ENCODE measurements at regions not wholly inside any gene's neighbourhood (a gene's known extent, or its start where the extent isn't known, plus 50 kb on each side); places are given as distances from the start of the nearest gene placed in this dataset.

GRCh38 chr1:5464366-5464765 lies 527.9 kb downstream of the NPHP4 start:
- no peak overlapping the region for H3K27ac Mint-ChIP-seq
- H3K36me3 Mint-ChIP-seq: no peaks in the 10 kb centered on the region

DNA sequence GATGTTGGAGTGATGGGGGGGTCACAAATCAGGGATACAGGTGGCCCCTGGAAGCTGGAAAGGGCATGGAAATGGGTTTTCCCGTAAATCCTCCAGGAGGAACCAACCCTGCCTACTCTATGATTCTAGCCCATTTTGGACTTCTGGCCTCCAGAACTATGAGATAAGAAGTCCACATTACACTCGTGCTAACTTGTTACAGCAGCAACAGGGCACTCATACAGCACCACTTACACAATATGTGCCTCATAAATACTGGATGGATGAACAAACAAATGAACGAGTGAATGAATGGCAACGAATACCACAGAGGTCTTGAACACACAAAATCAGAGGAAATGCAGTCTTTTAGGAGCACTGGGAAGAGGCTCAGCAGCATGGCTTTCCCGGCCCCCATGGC lies 531.3 kb downstream of the NPHP4 start:
- H3K4me1 Mint-ChIP-seq: no peaks in the 10 kb centered on the region
- H3K27ac Mint-ChIP-seq: no peak overlapping the region
- no peak overlapping the region for H3K4me3 Mint-ChIP-seq
- no peak for ATAC-seq (replicated peaks)
- H3K27me3 Mint-ChIP-seq: peaks cover 0 to 13% of the 10 kb centered on the region in 2 donors
- no peaks in the 10 kb centered on the region for H3K36me3 Mint-ChIP-seq
- H3K9me3 Mint-ChIP-seq: peaks cover 8 to 9% of the 10 kb centered on the region in 2 donors
- no peak for DNase-seq

More at GRCh38 chr1:5464366-5464765, 527.9 kb downstream of the NPHP4 start:
- no peak for ATAC-seq (replicated peaks)
- no peak overlapping the region for H3K4me3 Mint-ChIP-seq
- peaks cover 0 to 4% of the 10 kb centered on the region in 2 donors for H3K27me3 Mint-ChIP-seq
- no peaks in the 10 kb centered on the region for H3K4me1 Mint-ChIP-seq
- H3K9me3 Mint-ChIP-seq: peaks cover 8 to 12% of the 10 kb centered on the region in 2 donors
- no peak for DNase-seq

GRCh38 chr1:5459839-5460610 lies 532.2 kb downstream of the NPHP4 start:
- Mint-ChIP-seq H3K9me3 (peaks cover 8 to 9% of the 10 kb centered on the region in 2 donors), H3K27me3 (peaks cover 0 to 13% of the 10 kb centered on the region in 2 donors), H3K4me3 (no peak overlapping the region), H3K36me3 (no peaks in the 10 kb centered on the region), H3K27ac (no peak overlapping the region), H3K4me1 (no peaks in the 10 kb centered on the region)
- no peak for ATAC-seq (replicated peaks)
- DNase-seq: no peak

DNA sequence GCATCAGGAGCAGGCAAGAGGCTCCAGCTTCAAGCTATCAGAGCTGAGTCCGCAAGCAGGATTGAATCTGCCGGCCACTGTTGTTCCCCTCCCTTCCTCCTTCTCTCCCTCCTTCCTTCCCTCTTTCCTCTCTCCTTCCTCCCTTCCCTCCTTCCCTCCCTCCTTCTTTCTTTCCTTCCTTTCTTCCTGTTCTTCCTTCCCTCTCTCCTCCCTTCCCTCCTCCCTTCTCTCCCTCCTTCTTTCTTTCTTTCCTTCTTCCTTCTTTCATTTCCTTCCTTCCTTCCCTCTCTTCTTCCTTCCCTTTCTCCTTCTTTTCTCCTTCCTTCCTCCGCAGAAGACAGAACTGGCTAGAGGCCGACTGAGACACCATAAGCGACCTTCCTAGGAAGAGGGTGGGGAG lies 534.0 kb downstream of the NPHP4 start:
- no peaks in the 10 kb centered on the region for H3K36me3 Mint-ChIP-seq
- H3K4me1 Mint-ChIP-seq: no peaks in the 10 kb centered on the region
- H3K9me3 Mint-ChIP-seq: peaks cover 6 to 8% of the 10 kb centered on the region in 2 donors
- ATAC-seq (replicated peaks): no peak
- H3K27ac Mint-ChIP-seq: no peak overlapping the region
- peaks cover 0 to 13% of the 10 kb centered on the region in 2 donors for H3K27me3 Mint-ChIP-seq
- DNase-seq: no peak
- no peak overlapping the region for H3K4me3 Mint-ChIP-seq

DNA sequence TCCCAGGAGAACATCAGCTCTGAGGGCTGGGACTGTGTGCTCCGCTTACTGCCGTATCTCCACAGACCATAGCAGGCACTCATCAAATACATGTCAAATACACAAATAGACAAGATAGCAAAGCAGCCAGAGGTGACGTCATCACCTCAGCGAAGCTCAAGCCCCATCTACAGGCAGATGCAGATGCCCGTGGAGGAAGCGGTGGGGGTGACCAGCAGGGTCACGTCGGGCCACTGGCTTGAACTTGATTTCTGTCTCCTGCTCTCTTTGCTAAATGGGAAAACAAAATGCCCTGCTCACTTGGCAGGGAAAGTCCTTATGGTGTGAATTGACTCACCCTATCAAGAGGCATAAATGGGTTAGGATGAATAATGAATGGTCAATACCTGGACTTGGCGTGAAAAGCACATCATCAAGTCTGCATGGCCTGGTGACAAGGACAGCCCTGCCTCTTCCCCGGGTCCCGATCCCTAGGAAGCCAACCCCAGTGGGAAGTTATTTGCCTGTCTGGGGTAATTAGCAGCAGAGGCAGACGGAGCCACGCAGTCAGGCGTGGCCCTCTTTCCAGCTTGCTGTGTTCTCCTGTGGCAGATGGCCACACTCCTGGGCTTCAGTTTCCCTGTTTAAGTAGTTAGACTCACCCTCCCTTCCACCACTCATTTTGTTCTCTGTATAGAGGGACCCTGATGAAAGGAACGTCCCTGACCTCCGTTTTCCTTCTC lies 536.0 kb downstream of the NPHP4 start:
- no peak overlapping the region for H3K27ac Mint-ChIP-seq

DNA sequence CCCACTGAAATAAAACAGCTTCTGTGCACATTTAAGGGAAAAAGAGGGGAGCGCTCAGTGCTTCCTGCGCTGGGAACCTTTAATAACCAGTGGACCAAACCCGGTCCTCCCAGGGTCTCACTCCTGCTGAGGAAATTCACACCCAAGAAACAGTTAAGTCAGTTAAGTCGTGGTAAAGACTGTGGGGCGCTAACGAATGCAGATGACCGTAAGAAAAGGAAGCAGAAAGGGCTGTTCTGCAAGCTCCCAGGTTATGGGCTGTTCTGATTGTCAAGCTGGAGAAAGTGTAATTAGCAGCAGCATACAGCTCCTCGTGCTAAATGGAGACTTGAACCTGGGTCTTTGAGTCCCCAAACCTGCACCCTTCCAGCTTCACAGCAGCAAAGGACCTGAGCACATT lies 536.6 kb downstream of the NPHP4 start:
- no peak for DNase-seq
- H3K9me3 Mint-ChIP-seq: peaks cover 0 to 2% of the 10 kb centered on the region in 2 donors
- no peak overlapping the region for H3K4me3 Mint-ChIP-seq
- H3K27ac Mint-ChIP-seq: no peak overlapping the region
- no peaks in the 10 kb centered on the region for H3K36me3 Mint-ChIP-seq
- peaks cover 0 to 9% of the 10 kb centered on the region in 2 donors for H3K27me3 Mint-ChIP-seq
- no peaks in the 10 kb centered on the region for H3K4me1 Mint-ChIP-seq
- ATAC-seq (replicated peaks): no peak

More for the DNA sequence above, 536.0 kb downstream of the NPHP4 start:
- DNase-seq (no peak), ATAC-seq (replicated peaks) (no peak)
- Mint-ChIP-seq H3K4me1 (no peaks in the 10 kb centered on the region), H3K27me3 (peaks cover 0 to 13% of the 10 kb centered on the region in 2 donors), H3K4me3 (no peak overlapping the region), H3K36me3 (no peaks in the 10 kb centered on the region), H3K9me3 (peaks cover 3 to 8% of the 10 kb centered on the region in 2 donors)

DNA sequence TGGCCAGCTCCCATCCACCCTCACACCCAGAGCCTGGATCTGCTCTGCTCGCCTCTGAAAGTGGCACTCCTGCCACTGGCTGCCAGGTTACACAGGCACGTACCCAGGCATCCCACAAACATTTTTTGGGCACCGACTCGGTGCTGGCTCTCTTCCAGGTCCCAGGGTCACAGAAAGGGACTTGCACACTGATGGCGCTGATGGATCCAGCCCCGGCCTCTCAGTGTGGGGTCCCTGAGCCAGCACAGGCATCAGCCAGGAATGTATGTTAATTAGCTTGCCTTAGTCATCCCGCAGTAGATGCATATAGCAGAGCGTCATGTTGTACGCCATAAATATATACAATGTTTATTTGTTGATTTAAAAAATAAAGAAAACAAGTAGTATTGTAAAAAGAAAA lies 537.2 kb downstream of the NPHP4 start:
- Mint-ChIP-seq H3K4me3 (no peak overlapping the region), H3K9me3 (no peaks in the 10 kb centered on the region), H3K4me1 (no peaks in the 10 kb centered on the region), H3K36me3 (no peaks in the 10 kb centered on the region), H3K27ac (no peak overlapping the region), H3K27me3 (peaks cover 0 to 9% of the 10 kb centered on the region in 2 donors)
- DNase-seq (no peak), ATAC-seq (replicated peaks) (no peak)

DNA sequence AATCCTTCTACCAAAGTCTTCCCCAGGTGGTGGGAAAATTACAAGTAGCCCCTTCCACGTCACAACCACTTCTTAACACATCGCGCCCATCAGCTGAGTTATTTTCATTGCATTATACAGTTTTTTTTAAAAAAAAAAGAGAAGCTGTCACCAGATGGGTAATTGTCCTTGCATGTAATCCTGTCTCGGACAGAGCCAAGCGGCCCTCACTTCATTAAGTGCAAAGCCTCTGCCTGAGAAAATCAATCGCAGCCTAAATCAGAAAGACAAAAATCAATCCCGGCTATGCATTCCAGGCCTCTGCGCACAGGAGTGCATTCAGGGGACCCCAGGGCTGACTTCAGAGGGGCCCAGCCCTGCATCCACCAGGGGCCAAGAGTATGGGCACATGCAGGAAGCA lies 538.9 kb downstream of the NPHP4 start:
- DNase-seq: no peak
- no peak for ATAC-seq (replicated peaks)
- Mint-ChIP-seq H3K4me3 (no peak overlapping the region), H3K4me1 (no peaks in the 10 kb centered on the region), H3K36me3 (no peaks in the 10 kb centered on the region), H3K27me3 (peaks cover 0 to 3% of the 10 kb centered on the region in 2 donors), H3K9me3 (no peaks in the 10 kb centered on the region), H3K27ac (no peak overlapping the region)

GRCh38 chr1:5451671-5452070 lies 540.6 kb downstream of the NPHP4 start:
- H3K4me3 Mint-ChIP-seq: no peak overlapping the region
- no peaks in the 10 kb centered on the region for H3K4me1 Mint-ChIP-seq
- no peak for DNase-seq
- no peaks in the 10 kb centered on the region for H3K27me3 Mint-ChIP-seq
- no peaks in the 10 kb centered on the region for H3K36me3 Mint-ChIP-seq
- no peak overlapping the region for H3K27ac Mint-ChIP-seq
- no peaks in the 10 kb centered on the region for H3K9me3 Mint-ChIP-seq
- ATAC-seq (replicated peaks): no peak

DNA sequence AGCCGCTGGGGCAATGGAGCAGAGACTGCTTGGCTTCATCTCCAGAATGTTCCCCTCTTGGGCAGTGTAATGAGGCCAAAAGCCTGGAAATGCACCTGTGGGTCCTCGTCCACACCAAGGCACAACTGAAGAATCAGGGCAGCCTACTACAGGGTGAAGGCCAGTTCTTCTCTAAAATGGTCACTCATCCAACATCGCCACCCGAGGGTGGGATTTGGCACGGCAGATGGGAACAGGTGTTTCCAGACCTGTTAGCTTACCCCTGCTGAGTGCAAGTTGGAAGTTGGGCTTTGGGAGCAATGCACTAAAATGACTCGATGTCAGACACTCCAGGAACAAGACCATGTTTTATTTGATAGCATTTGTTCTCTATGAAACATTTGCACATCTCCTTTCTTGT lies 543.7 kb downstream of the NPHP4 start:
- no peak for DNase-seq

GRCh38 chr1:5447503-5447960 lies 544.7 kb downstream of the NPHP4 start:
- ATAC-seq (replicated peaks) (no peak), DNase-seq (no peak)
- H3K36me3 Mint-ChIP-seq: no peaks in the 10 kb centered on the region
- H3K27me3 Mint-ChIP-seq: no peaks in the 10 kb centered on the region
- no peaks in the 10 kb centered on the region for H3K4me1 Mint-ChIP-seq
- no peak overlapping the region for H3K4me3 Mint-ChIP-seq
- H3K9me3 Mint-ChIP-seq: no peaks in the 10 kb centered on the region
- no peak overlapping the region for H3K27ac Mint-ChIP-seq

More for the DNA sequence above, 543.7 kb downstream of the NPHP4 start:
- no peaks in the 10 kb centered on the region for H3K4me1 Mint-ChIP-seq
- no peaks in the 10 kb centered on the region for H3K36me3 Mint-ChIP-seq
- no peak overlapping the region for H3K27ac Mint-ChIP-seq
- H3K27me3 Mint-ChIP-seq: no peaks in the 10 kb centered on the region
- no peaks in the 10 kb centered on the region for H3K9me3 Mint-ChIP-seq
- H3K4me3 Mint-ChIP-seq: no peak overlapping the region
- ATAC-seq (replicated peaks): no peak

DNA sequence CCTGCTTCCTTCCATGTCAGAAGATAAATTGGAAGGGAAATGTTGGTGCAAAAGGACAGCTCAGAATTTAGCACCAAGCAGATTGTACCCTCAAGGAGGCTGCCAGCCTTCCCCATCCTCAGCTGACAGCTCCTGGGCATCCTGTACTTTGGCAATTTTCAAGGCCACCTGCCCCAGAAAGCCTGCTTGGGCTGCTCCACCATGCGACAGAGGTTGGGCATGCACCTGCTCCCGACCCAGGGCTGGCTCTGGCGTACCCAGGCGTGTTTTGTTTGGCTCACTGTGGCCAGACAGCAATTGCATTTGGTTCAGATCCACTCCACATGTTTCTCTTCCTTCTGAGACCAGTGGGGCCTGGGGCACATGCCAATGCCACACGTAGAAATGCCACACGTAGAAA lies 547.8 kb downstream of the NPHP4 start:
- DNase-seq (no peak), ATAC-seq (replicated peaks) (no peak)
- no peak overlapping the region for H3K27ac Mint-ChIP-seq
- no peaks in the 10 kb centered on the region for H3K4me1 Mint-ChIP-seq
- no peak overlapping the region for H3K4me3 Mint-ChIP-seq
- no peaks in the 10 kb centered on the region for H3K36me3 Mint-ChIP-seq
- peaks cover 3 to 5% of the 10 kb centered on the region in 2 donors for H3K9me3 Mint-ChIP-seq
- peaks cover 0 to 7% of the 10 kb centered on the region in 2 donors for H3K27me3 Mint-ChIP-seq

DNA sequence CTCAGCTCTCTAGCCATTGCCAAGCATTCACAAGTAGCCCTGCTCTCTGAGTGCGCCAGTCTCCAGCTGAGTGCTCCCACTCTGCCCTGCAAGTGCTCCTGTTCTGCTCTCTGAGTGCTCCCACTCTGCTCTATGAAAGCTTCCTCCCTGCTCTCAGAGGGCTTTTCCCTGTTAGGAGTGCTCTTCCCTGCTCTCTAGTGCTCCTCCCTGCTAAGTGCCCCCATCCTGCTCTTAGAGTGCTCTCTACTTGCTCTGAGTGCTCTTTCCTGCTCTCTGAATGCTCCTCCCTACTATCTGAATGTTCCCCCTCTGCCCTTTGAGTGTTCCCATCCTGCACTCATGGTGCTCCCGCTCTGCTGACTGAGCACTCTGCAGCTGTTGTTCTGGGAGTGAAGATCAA lies 555.4 kb downstream of the NPHP4 start:
- H3K27me3 Mint-ChIP-seq: peaks cover 11 to 12% of the 10 kb centered on the region in 2 donors
- H3K9me3 Mint-ChIP-seq: peaks cover 17 to 23% of the 10 kb centered on the region in 2 donors
- DNase-seq (no peak), ATAC-seq (replicated peaks) (no peak)
- H3K36me3 Mint-ChIP-seq: no peaks in the 10 kb centered on the region
- no peaks in the 10 kb centered on the region for H3K4me1 Mint-ChIP-seq
- H3K27ac Mint-ChIP-seq: no peak overlapping the region
- no peak overlapping the region for H3K4me3 Mint-ChIP-seq

- DNase-seq (no peak), ATAC-seq (replicated peaks) (no peak)
- Mint-ChIP-seq H3K27me3 (peaks cover 10 to 11% of the 10 kb centered on the region in 2 donors), H3K27ac (no peak overlapping the region), H3K36me3 (no peaks in the 10 kb centered on the region), H3K4me3 (no peak overlapping the region), H3K4me1 (no peaks in the 10 kb centered on the region), H3K9me3 (peaks cover 17 to 23% of the 10 kb centered on the region in 2 donors)
Measured at GRCh38 chr1:5435414-5435813, 556.8 kb downstream of the NPHP4 start.

- peaks cover 5 to 8% of the 10 kb centered on the region in 2 donors for H3K9me3 Mint-ChIP-seq
- H3K27me3 Mint-ChIP-seq: peaks cover 14 to 16% of the 10 kb centered on the region in 2 donors
- ATAC-seq (replicated peaks) (no peak), DNase-seq (no peak)
- H3K27ac Mint-ChIP-seq: no peak overlapping the region
- H3K36me3 Mint-ChIP-seq: no peaks in the 10 kb centered on the region
- no peaks in the 10 kb centered on the region for H3K4me1 Mint-ChIP-seq
- H3K4me3 Mint-ChIP-seq: no peak overlapping the region
Measured at GRCh38 chr1:5432436-5432835, 559.8 kb downstream of the NPHP4 start.

All from stimulated activated naive B cell treated with anti-CD40 and anti-IgM and Interleukin-4, amounts not matched to agents 10 μg/mL and 1 μg/mL and 100 μg/mL, for 72 hours (primary cell).